H1 (cell line): ENCODE measurements at regions not wholly inside any gene's neighbourhood (a gene's known extent, or its start where the extent isn't known, plus 50 kb on each side); places are given as distances from the start of the nearest gene placed in this dataset.
A peak's percentile ranks its signal among the peaks of the same experiment; 100 is the strongest.

Experiments
- CTCF ChIA-PET: fragments of 300-600 bp; sonication (Branson Sonifier 250); formaldehyde crosslinking; loops from one replicate; lab custom pipeline; 2021; ENCODE audit not compliant: partially characterized antibody; lab: Charles Lee
- POLR2A ChIA-PET: fragments of 300-600 bp; sonication (Branson Sonifier 250); formaldehyde crosslinking; loops from one replicate; lab custom pipeline; 2021; ENCODE audit warnings: inconsistent platforms; ENCODE audit not compliant: partially characterized antibody; lab: Charles Lee
- DNase-seq, 2 experiments: peaks; one replicate each; pipeline versions ENCODE4 v3.0.0 to v3.0.0-alpha.2; 2010 to 2022; ENCODE audit warnings: low spot score in 2 of 2, low read depth in 1 of 2, mixed read lengths in 1 of 2
- FAIRE-seq: peaks from 2 replicates; lab custom pipeline; 2011; peaks lifted over from hg19 to GRCh38; lab: Jason Lieb, UNC
- H2AFZ ChIP-seq: 2 replicates; pipeline ENCODE4 v1.8.1; 2012; ENCODE audit warnings: low read length, inconsistent platforms
- H2AK5ac ChIP-seq: 2 replicates; pipeline ENCODE4 v1.6.1; 2013; ENCODE audit warnings: low read depth, low read length
- H2BK120ac ChIP-seq: replicated peaks from 2 replicates; pipeline ENCODE3; 2013; ENCODE audit warnings: low read depth, low read length, inconsistent platforms
- H2BK12ac ChIP-seq: 2 replicates; pipeline ENCODE4 v1.6.1; 2013; ENCODE audit warnings: low read depth, low read length
- H2BK15ac ChIP-seq: 2 replicates; pipeline ENCODE4 v1.6.1; 2013; ENCODE audit warnings: low read length
- H2BK20ac ChIP-seq: 2 replicates; pipeline ENCODE4 v1.6.1; 2013; ENCODE audit warnings: low read length
- H2BK5ac ChIP-seq: 2 replicates; pipeline ENCODE4 v1.6.1; 2013; ENCODE audit warnings: low read depth, low read length
- H3K14ac ChIP-seq: 2 replicates; pipeline ENCODE4 v1.6.1; 2013; ENCODE audit warnings: inconsistent platforms; ENCODE audit not compliant: insufficient read length
- H3K18ac ChIP-seq: 2 replicates; pipeline ENCODE4 v1.6.1; 2013; ENCODE audit warnings: low read length; ENCODE audit errors: extremely low read depth
- H3K23ac ChIP-seq: 2 replicates; pipeline ENCODE4 v1.6.1; 2013; ENCODE audit warnings: inconsistent platforms; ENCODE audit not compliant: insufficient read length
- H3K23me2 ChIP-seq: 2 replicates; pipeline ENCODE4 v1.6.1; 2013; ENCODE audit warnings: low read depth, low read length
- H3K27ac ChIP-seq: 2 replicates; pipeline ENCODE4 v1.6.1; 2011; ENCODE audit warnings: low read depth, low read length, inconsistent platforms
- H3K27me3 ChIP-seq, 4 experiments: replicated peaks in 1 of 4; 1 replicate in 1 of 4; 2 replicates in 3 of 4; pipeline versions ENCODE4 v1.6.1 to v1.8.1; 2011 to 2013; ENCODE audit warnings: low read length in 3 of 4, mild to moderate bottlenecking in 3 of 4, inconsistent platforms in 2 of 4, mixed read lengths in 2 of 4, moderate library complexity in 1 of 4; ENCODE audit not compliant: control insufficient read depth in 3 of 4, insufficient read depth in 3 of 4; ENCODE audit errors: extremely low read depth in 1 of 4
- H3K36me3 ChIP-seq, 4 experiments: 2 replicates each; pipeline versions ENCODE4 v1.6.1 to v1.8.1; 2011 to 2013; ENCODE audit warnings: mild to moderate bottlenecking in 4 of 4, low read length in 3 of 4, moderate library complexity in 2 of 4, control low read depth in 1 of 4, inconsistent platforms in 1 of 4; ENCODE audit not compliant: insufficient read depth in 4 of 4, control insufficient read depth in 2 of 4
- H3K4ac ChIP-seq: replicated peaks from 2 replicates; pipeline ENCODE3; 2013; ENCODE audit warnings: low read length, low read depth, mixed read lengths, inconsistent platforms; ENCODE audit not compliant: insufficient read length
- H3K4me1 ChIP-seq, 4 experiments: replicated peaks in 1 of 4; 1 replicate in 1 of 4; 2 replicates in 3 of 4; pipeline versions ENCODE4 v1.6.1 to v1.8.1; 2011 to 2013; ENCODE audit warnings: low read length in 3 of 4, inconsistent platforms in 2 of 4, mixed read lengths in 1 of 4; ENCODE audit not compliant: insufficient read depth in 4 of 4, control insufficient read depth in 3 of 4
- H3K4me2 ChIP-seq, 2 experiments: 2 replicates each; pipeline versions ENCODE4 v1.6.1 to v1.8.1; 2011 to 2013; ENCODE audit warnings: low read depth in 2 of 2, low read length in 2 of 2, control low read depth in 1 of 2, inconsistent platforms in 1 of 2, mild to moderate bottlenecking in 1 of 2; ENCODE audit not compliant: insufficient read depth in 1 of 2
- H3K4me3 ChIP-seq, 4 experiments: fragments of 200-600, 300-600 bp in 1 of 4; sonication (generic), shearing (Covaris generic), sonication (Bioruptor Twin) in 1 of 4; 2 replicates each; pipeline versions ENCODE4 v1.5.1 to v1.8.1; 2011 to 2016; ENCODE audit warnings: low read length in 4 of 4, low read depth in 3 of 4, control low read depth in 2 of 4, inconsistent platforms in 2 of 4, mild to moderate bottlenecking in 2 of 4, mixed read lengths in 1 of 4, moderate library complexity in 1 of 4; ENCODE audit not compliant: insufficient read depth in 2 of 4; ENCODE audit errors: extremely low read depth in 1 of 4
- H3K56ac ChIP-seq: replicated peaks from 2 replicates; pipeline ENCODE3; 2013; ENCODE audit warnings: low read depth, mild to moderate bottlenecking, mixed read lengths, low read length, inconsistent platforms; ENCODE audit not compliant: insufficient read length
- H3K79me1 ChIP-seq: 2 replicates; pipeline ENCODE4 v1.6.1; 2013; ENCODE audit warnings: low read depth, low read length, control low read depth
- H3K79me2 ChIP-seq, 2 experiments: 2 replicates each; pipeline versions ENCODE4 v1.6.1 to v1.8.1; 2012 to 2013; ENCODE audit warnings: low read length in 2 of 2, mild to moderate bottlenecking in 2 of 2, inconsistent platforms in 1 of 2; ENCODE audit not compliant: insufficient read depth in 2 of 2, control insufficient read depth in 1 of 2
- H3K9ac ChIP-seq, 4 experiments: replicated peaks in 1 of 4; 1 replicate in 1 of 4; 2 replicates in 3 of 4; pipeline versions ENCODE4 v1.6.1 to v1.8.1; 2011 to 2013; ENCODE audit warnings: low read depth in 3 of 4, low read length in 3 of 4, control low read depth in 2 of 4, mild to moderate bottlenecking in 2 of 4, moderate library complexity in 2 of 4, inconsistent platforms in 1 of 4; ENCODE audit errors: extremely low read depth in 1 of 4
- H3K9me3 ChIP-seq, 2 experiments: 2 replicates each; pipeline versions ENCODE4 v1.6.1 to v1.8.1; 2012 to 2013; ENCODE audit warnings: mild to moderate bottlenecking in 2 of 2, moderate library complexity in 2 of 2, control low read depth in 1 of 2, inconsistent platforms in 1 of 2, low read depth in 1 of 2, low read length in 1 of 2, mixed read lengths in 1 of 2; ENCODE audit not compliant: insufficient read depth in 2 of 2
- H4K20me1 ChIP-seq, 2 experiments: replicated peaks in 1 of 2; 2 replicates each; pipeline versions ENCODE3 to v1.8.1; 2011 to 2013; ENCODE audit warnings: inconsistent platforms in 2 of 2, low read length in 2 of 2, mild to moderate bottlenecking in 1 of 2; ENCODE audit not compliant: insufficient read depth in 2 of 2, control insufficient read depth in 1 of 2
- H4K5ac ChIP-seq: 2 replicates; pipeline ENCODE4 v1.6.1; 2013; ENCODE audit warnings: low read length, low read depth, mixed read lengths, inconsistent platforms; ENCODE audit not compliant: insufficient read length
- H4K8ac ChIP-seq: 2 replicates; pipeline ENCODE4 v1.8.0; 2013; ENCODE audit warnings: mild to moderate bottlenecking, moderate library complexity, low read length, inconsistent platforms; ENCODE audit not compliant: insufficient read depth; ENCODE audit errors: extremely low read depth
- H4K91ac ChIP-seq: replicated peaks from 2 replicates; pipeline ENCODE3; 2013; ENCODE audit warnings: low read length, mixed read lengths, inconsistent platforms; ENCODE audit not compliant: insufficient read length
- CREB1 ChIP-seq: IDR thresholded peaks from 2 replicates; pipeline ENCODE4 v1.6.1; 2012; ENCODE audit warnings: inconsistent platforms
- EZH2 ChIP-seq: fragments of 200-600 bp; sonication (generic); IDR thresholded peaks from 2 replicates; pipeline ENCODE4 v1.7.1; 2012; ENCODE audit warnings: low read depth, mild to moderate bottlenecking, moderate library complexity, low read length, inconsistent platforms; ENCODE audit not compliant: severe bottlenecking
- HDAC2 ChIP-seq, 2 experiments: fragments of 300-600 bp in 1 of 2; sonication (generic) in 1 of 2; IDR thresholded peaks; 2 replicates each; pipeline ENCODE4 v1.6.1; 2011 to 2012; ENCODE audit warnings: low read depth in 2 of 2, low read length in 2 of 2, mild to moderate bottlenecking in 2 of 2, moderate library complexity in 2 of 2, borderline replicate concordance in 1 of 2, inconsistent platforms in 1 of 2
- KDM5A ChIP-seq: fragments of 200-600 bp; IDR thresholded peaks from 2 replicates; pipeline ENCODE4 v1.7.1; 2012; ENCODE audit warnings: mild to moderate bottlenecking, low read length, inconsistent platforms, mixed read lengths
- POLR2A ChIP-seq, 2 experiments: IDR thresholded peaks; 1 replicate in 1 of 2; 2 replicates in 1 of 2; pipeline ENCODE4 v1.6.1; 2011; ENCODE audit warnings: low read depth in 2 of 2, low read length in 2 of 2, mild to moderate bottlenecking in 2 of 2; ENCODE audit errors: control extremely low read depth in 1 of 2
- TAF1 ChIP-seq: IDR thresholded peaks from 2 replicates; pipeline ENCODE4 v1.6.1; 2011; ENCODE audit warnings: mild to moderate bottlenecking, low read depth, low read length
- ZNF274 ChIP-seq: IDR thresholded peaks from 2 replicates; pipeline ENCODE4 v1.7.0; 2012; ENCODE audit warnings: low read length, borderline replicate concordance; ENCODE audit errors: extremely low read depth
- WGBS, 2 experiments: shearing (Covaris generic) in 1 of 2; methylation state at CpG; one replicate each; pipeline versions ENCODE4 v1.1.6 to v1.1.7; 2013 to 2015; ENCODE audit warnings: low lambda C conversion rate in 2 of 2, mixed read lengths in 2 of 2, inconsistent platforms in 1 of 2, low coverage in 1 of 2, missing lambda C conversion rate in 1 of 2; ENCODE audit not compliant: insufficient replicate concordance in 2 of 2, insufficient coverage in 1 of 2, insufficient read length in 1 of 2; ENCODE audit errors: extremely low coverage in 1 of 2, missing lambda C conversion rate in 1 of 2; 5-methylcytosine and 5-hydroxymethylcytosine counted together

- no peak for FAIRE-seq
- TF ChIP-seq POLR2A (IDR thresholded peaks at IDR 0.05; ENCODE audit: control extremely low read depth in 1 of 2, low read depth in 2 of 2, low read length in 2 of 2) (no peak), ZNF274 (no peak), TAF1 (no peak), KDM5A (no peak), EZH2 (no peak), CREB1 (no peak), HDAC2 (IDR thresholded peaks at IDR 0.05; ENCODE audit: borderline replicate concordance in 1 of 2, low read depth in 2 of 2, low read length in 2 of 2) (no peak)
Observed at GRCh38 chr10:31708046-31708445, 220.6 kb downstream of the ARHGAP12 start.

More at GRCh38 chr10:31708046-31708445, 220.6 kb downstream of the ARHGAP12 start:
- Histone ChIP-seq H4K91ac (no peak overlapping the region), H3K79me2 (no peaks in the 10 kb centered on the region), H3K23ac (no peak overlapping the region), H3K79me1 (no peaks in the 10 kb centered on the region), H3K4me3 (no peak overlapping the region), H2AK5ac (no peak overlapping the region), H3K4me2 (0 out of 4 replicates have a peak overlapping the region, but pooled peaks of 1 of the 2 experiments have one; percentile 4), H3K18ac (no peak overlapping the region), H3K14ac (no peak overlapping the region), H2BK15ac (no peak overlapping the region), H4K8ac (no peak overlapping the region), H3K4me1 (peaks cover 0 to 9% (median 5%) of the 10 kb centered on the region in 4 experiments; a peak in 5 of 7 replicates), H2BK12ac (peak overlapping the region; percentile 77; the same call in 1 of the 2 replicates), H4K5ac (no peak overlapping the region), H3K27me3 (no peaks in the 10 kb centered on the region), H2BK5ac (no peak overlapping the region), H4K20me1 (no peaks in the 10 kb centered on the region), H3K9me3 (peaks cover 19 to 21% of the 10 kb centered on the region in 2 experiments), H2BK120ac (no peak overlapping the region), H3K23me2 (no peaks in the 10 kb centered on the region), H3K27ac (no peak overlapping the region), H3K36me3 (no peaks in the 10 kb centered on the region), H3K4ac (no peak overlapping the region), H3K9ac (no peak overlapping the region), H3K56ac (no peak overlapping the region), H2BK20ac (0 out of 2 replicates have a peak overlapping the region, but pooled peaks have one; percentile 48), H2AFZ (no peak overlapping the region)
- CTCF ChIA-PET = interaction anchor here (1.0 to 1.5 kb wide), 4 partner anchors 8 to 78 kb away, joined by 3 to 5 read pairs (median 4); no protein-coding TSS in a partner anchor
- DNase-seq = no peak
- WGBS, 2 experiments = 84% methylated on average over 3 of the region's 3 CpGs; no CpG with 5 or more reads in 1 of the 2 experiments
- POLR2A ChIA-PET = no interaction called here
